HG03039 (cell line): ENCODE measurements at regions not wholly inside any gene's neighbourhood (a gene's known extent, or its start where the extent isn't known, plus 50 kb on each side); places are given as distances from the start of the nearest gene placed in this dataset.
"Not testable (repeated sequence)": the region's sequence is repeated elsewhere in the genome, so short reads cannot be mapped to it uniquely, and the experiment has no call there.

Source experiments
- ATAC-seq: cut with Tn5 transposase; IDR thresholded peaks from one replicate; pipeline ENCODE4 v1.9.1; 2021; ENCODE audit warnings: mild to moderate bottlenecking, moderate library complexity; ENCODE audit not compliant: unreplicated experiment

- ATAC-seq: no peak
These were observed 70.1 kb downstream of the FBXO4 start for GRCh38 chr5:41995193-41995592.

- no peak for ATAC-seq
These were observed 76.6 kb downstream of the FBXO4 start for GRCh38 chr5:42001673-42002072.

GRCh38 chr5:42003852-42004251 is 78.8 kb downstream of the FBXO4 start:
- not testable (repeated sequence) for ATAC-seq

- no peak for ATAC-seq
These were observed 80.6 kb downstream of the FBXO4 start for GRCh38 chr5:42005561-42006153.

GRCh38 chr5:42013561-42013960 is 88.5 kb downstream of the FBXO4 start:
- no peak for ATAC-seq

- ATAC-seq: no peak
These were observed 90.2 kb downstream of the FBXO4 start for GRCh38 chr5:42015254-42015653.

- ATAC-seq: no peak
These were observed 90.6 kb downstream of the FBXO4 start for GRCh38 chr5:42015681-42016080.

GRCh38 chr5:42020788-42021530 is 95.9 kb downstream of the FBXO4 start:
- ATAC-seq: no peak

- ATAC-seq: peak; percentile 70
These were observed 96.8 kb downstream of the FBXO4 start for GRCh38 chr5:42021923-42022322.

- ATAC-seq: no peak
These were observed 97.4 kb downstream of the FBXO4 start for GRCh38 chr5:42022383-42022972.

GRCh38 chr5:42026446-42026845 is 101.4 kb downstream of the FBXO4 start:
- ATAC-seq: no peak

GRCh38 chr5:42032137-42032536 is 107.1 kb downstream of the FBXO4 start:
- ATAC-seq: no peak

- no peak for ATAC-seq
These were observed 110.4 kb downstream of the FBXO4 start for GRCh38 chr5:42035526-42035925.

- no peak for ATAC-seq
These were observed 111.3 kb downstream of the FBXO4 start for GRCh38 chr5:42036379-42036778.

- no peak for ATAC-seq
These were observed 112.4 kb downstream of the FBXO4 start for GRCh38 chr5:42037379-42037932.

GRCh38 chr5:42043400-42043799 is 118.3 kb downstream of the FBXO4 start:
- ATAC-seq: no peak

GRCh38 chr5:42057254-42057690 is 132.2 kb downstream of the FBXO4 start:
- ATAC-seq: peak; percentile 81

- ATAC-seq: no peak
These were observed 134.2 kb downstream of the FBXO4 start for GRCh38 chr5:42059291-42059690.

- no peak for ATAC-seq
These were observed 134.8 kb downstream of the FBXO4 start for GRCh38 chr5:42059778-42060464.

- ATAC-seq: no peak
These were observed 136.0 kb downstream of the FBXO4 start for GRCh38 chr5:42061121-42061520.

GRCh38 chr5:42064821-42065220 is 139.7 kb downstream of the FBXO4 start:
- no peak for ATAC-seq
